Lower lobe of right lung (tissue), 2 donors: ENCODE measurements at regions not wholly inside any gene's neighbourhood (a gene's known extent, or its start where the extent isn't known, plus 50 kb on each side); places are given as distances from the start of the nearest gene placed in this dataset.

Source experiments
- ATAC-seq, 2 donors: fragments of 200-7000 bp; cut with Tn5 transposase; one replicate each; pipeline ENCODE4 v1.9.1; 2020 to 2022; ENCODE audit warnings: mild to moderate bottlenecking in 2 of 2, moderate library complexity in 2 of 2
- DNase-seq: peaks from one replicate; pipeline ENCODE4 v3.0.0-alpha.2; 2020
- H3K27ac ChIP-seq: fragments of 200-600 bp; one replicate; pipeline ENCODE4 v1.8.0; 2022
- H3K27me3 ChIP-seq: fragments of 200-600 bp; one replicate; pipeline ENCODE4 v1.8.0; 2022; ENCODE audit warnings: low read depth
- H3K36me3 ChIP-seq: fragments of 200-600 bp; one replicate; pipeline ENCODE4 v1.8.0; 2022; ENCODE audit warnings: mild to moderate bottlenecking
- H3K4me1 ChIP-seq: fragments of 200-600 bp; one replicate; pipeline ENCODE4 v1.8.0; 2022
- H3K4me3 ChIP-seq: fragments of 200-600 bp; one replicate; pipeline ENCODE4 v1.8.0; 2022; ENCODE audit warnings: mild to moderate bottlenecking
- H3K9me3 ChIP-seq: fragments of 200-600 bp; one replicate; pipeline ENCODE4 v1.8.0; 2022
- intact Hi-C: fragments of 100-400 bp; cut with DNase I; formaldehyde crosslinking; loops from one replicate; pipeline ENCODE4 v1.11.0; 2022
- TF ChIP-seq, protein P1 (sequence below): fragments of 200-600 bp; IDR thresholded peaks from one replicate; pipeline ENCODE4 v1.8.0; 2022; ENCODE audit warnings: antibody characterized with exemption, mild to moderate bottlenecking
- donor health status: DM: no; HTN: yes; CAD: no; lungs with severe emphysema.

- intact Hi-C loops = no loop called here
- H3K27me3 ChIP-seq = no peaks in the 10 kb centered on the region
- TF ChIP-seq, protein P1, sequence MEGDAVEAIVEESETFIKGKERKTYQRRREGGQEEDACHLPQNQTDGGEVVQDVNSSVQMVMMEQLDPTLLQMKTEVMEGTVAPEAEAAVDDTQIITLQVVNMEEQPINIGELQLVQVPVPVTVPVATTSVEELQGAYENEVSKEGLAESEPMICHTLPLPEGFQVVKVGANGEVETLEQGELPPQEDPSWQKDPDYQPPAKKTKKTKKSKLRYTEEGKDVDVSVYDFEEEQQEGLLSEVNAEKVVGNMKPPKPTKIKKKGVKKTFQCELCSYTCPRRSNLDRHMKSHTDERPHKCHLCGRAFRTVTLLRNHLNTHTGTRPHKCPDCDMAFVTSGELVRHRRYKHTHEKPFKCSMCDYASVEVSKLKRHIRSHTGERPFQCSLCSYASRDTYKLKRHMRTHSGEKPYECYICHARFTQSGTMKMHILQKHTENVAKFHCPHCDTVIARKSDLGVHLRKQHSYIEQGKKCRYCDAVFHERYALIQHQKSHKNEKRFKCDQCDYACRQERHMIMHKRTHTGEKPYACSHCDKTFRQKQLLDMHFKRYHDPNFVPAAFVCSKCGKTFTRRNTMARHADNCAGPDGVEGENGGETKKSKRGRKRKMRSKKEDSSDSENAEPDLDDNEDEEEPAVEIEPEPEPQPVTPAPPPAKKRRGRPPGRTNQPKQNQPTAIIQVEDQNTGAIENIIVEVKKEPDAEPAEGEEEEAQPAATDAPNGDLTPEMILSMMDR = no peak
- H3K36me3 ChIP-seq = no peaks in the 10 kb centered on the region
- DNase-seq = no peak
- ATAC-seq = no peak
- H3K4me3 ChIP-seq = no peak overlapping the region
- H3K4me1 ChIP-seq = no peaks in the 10 kb centered on the region
- no peaks in the 10 kb centered on the region for H3K9me3 ChIP-seq
- H3K27ac ChIP-seq = no peak overlapping the region
These were observed 338.9 kb upstream of the NT5E start for GRCh38 chr6:85110943-85111342.

DNA sequence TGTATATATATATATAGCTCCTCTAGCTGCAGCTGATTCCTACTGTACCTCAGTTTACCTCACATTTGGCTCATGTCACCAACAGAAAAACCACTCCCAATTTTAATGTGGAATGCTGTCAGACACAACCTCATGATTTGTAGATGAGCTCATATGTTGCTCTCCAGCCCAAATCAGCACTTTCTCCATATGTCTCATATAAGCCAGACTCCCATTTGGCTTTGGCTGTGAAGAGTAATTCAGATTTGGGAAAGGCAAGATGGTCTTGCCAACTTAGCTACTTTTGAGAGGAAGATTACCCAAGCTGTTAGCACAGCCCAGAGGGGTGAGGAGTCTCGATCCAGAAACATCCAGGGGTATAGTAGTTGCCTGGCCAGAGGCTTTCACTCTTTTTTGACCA lies 342.2 kb upstream of the NT5E start:
- Histone ChIP-seq H3K27me3 (no peaks in the 10 kb centered on the region), H3K4me3 (no peak overlapping the region), H3K9me3 (no peaks in the 10 kb centered on the region), H3K36me3 (no peaks in the 10 kb centered on the region), H3K27ac (no peak overlapping the region), H3K4me1 (no peaks in the 10 kb centered on the region)
- DNase-seq (no peak), ATAC-seq (no peak)
- TF ChIP-seq, protein P1 = no peak
- intact Hi-C loops = no loop called here

DNA sequence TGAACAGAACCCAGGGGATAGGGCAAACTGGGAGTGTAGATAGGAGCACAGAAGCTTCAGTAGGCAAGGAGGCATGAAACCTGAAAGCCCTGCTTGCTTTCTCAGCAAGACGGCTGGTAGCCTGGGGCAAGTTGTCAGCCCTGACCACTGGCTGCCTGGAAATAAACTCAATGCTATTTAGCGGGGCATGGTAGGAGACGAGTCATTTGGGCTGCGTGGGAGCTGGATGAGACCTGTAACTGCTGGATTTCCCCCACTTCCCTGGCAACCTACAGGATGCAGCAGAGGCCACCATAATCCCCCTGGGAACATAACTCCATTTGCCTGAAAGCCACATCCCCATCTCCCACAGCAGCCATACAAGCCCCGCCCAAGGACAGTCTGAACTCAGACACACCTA lies 332.6 kb upstream of the TBX18 start:
- Histone ChIP-seq H3K4me3 (no peak overlapping the region), H3K27ac (no peak overlapping the region), H3K27me3 (no peaks in the 10 kb centered on the region), H3K36me3 (no peaks in the 10 kb centered on the region), H3K4me1 (no peaks in the 10 kb centered on the region), H3K9me3 (peaks cover 12% of the 10 kb centered on the region)
- TF ChIP-seq, protein P1 = no peak
- ATAC-seq = no peak
- intact Hi-C loops = no loop called here
- DNase-seq = no peak

DNA sequence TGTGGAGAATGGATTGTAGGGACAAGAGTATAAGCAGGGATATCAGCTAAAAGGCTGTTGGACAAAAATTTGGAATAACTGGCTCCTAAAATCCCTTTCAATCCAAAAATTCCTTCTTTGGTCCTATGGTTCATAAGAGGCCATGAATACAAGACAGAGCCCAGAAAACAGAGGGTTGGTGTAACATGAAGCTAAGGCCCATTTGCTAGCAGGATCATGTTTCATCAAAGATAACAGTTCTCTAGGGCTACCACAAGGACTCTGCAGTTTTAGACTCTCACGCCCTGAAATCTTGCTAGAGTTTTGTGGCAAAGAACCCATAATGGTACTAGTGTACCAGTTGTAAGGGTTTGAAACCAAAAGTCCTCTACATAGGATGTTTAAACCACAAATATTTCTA lies 327.8 kb upstream of the TBX18 start:
- no peaks in the 10 kb centered on the region for H3K36me3 ChIP-seq
- no peak for DNase-seq
- intact Hi-C loops = no loop called here
- no peak overlapping the region for H3K4me3 ChIP-seq
- no peaks in the 10 kb centered on the region for H3K9me3 ChIP-seq
- ATAC-seq = no peak
- H3K27ac ChIP-seq = no peak overlapping the region
- TF ChIP-seq, protein P1 = no peak
- H3K27me3 ChIP-seq = no peaks in the 10 kb centered on the region
- H3K4me1 ChIP-seq = no peaks in the 10 kb centered on the region

GRCh38 chr6:85089255-85089654 lies 324.9 kb upstream of the TBX18 start:
- no peaks in the 10 kb centered on the region for H3K27me3 ChIP-seq
- no peak overlapping the region for H3K27ac ChIP-seq
- TF ChIP-seq, protein P1 = no peak
- H3K9me3 ChIP-seq = no peaks in the 10 kb centered on the region
- DNase-seq (no peak), ATAC-seq (no peak)
- intact Hi-C loops = no loop called here
- H3K36me3 ChIP-seq = no peaks in the 10 kb centered on the region
- no peak overlapping the region for H3K4me3 ChIP-seq
- no peaks in the 10 kb centered on the region for H3K4me1 ChIP-seq

DNA sequence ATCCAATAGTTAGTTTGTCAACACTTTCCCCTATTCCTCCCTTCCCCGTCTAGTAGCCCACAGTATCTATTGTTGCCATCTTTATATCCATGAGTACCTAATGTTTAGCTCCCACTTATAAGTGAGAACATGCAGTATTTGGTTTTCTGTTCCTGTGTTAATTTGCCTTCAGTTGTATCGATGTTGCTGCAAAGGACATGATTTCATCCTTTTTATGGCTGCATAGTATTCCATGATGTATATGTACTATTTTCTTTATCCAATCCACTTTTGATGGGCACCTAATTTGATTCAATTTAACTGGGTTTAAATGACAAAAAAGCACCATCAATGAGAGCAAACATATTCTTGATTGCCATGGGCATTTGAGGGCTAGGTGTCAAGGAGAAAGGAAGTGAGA lies 321.5 kb upstream of the TBX18 start:
- H3K27me3 ChIP-seq = no peaks in the 10 kb centered on the region
- DNase-seq = no peak
- TF ChIP-seq, protein P1 = no peak
- no peak overlapping the region for H3K4me3 ChIP-seq
- H3K9me3 ChIP-seq = no peaks in the 10 kb centered on the region
- H3K36me3 ChIP-seq = no peaks in the 10 kb centered on the region
- no peaks in the 10 kb centered on the region for H3K4me1 ChIP-seq
- no peak overlapping the region for H3K27ac ChIP-seq
- no peak for ATAC-seq
- intact Hi-C loops = no loop called here
